Loucy (cell line): ENCODE measurements at regions not wholly inside any gene's neighbourhood (a gene's known extent, or its start where the extent isn't known, plus 50 kb on each side); places are given as distances from the start of the nearest gene placed in this dataset.

Experiments
- H2AFZ ChIP-seq: fragments of 200-600 bp; sonication (generic); 2 replicates; pipeline ENCODE4 v1.6.0; 2016; ENCODE audit warnings: antibody characterized with exemption, mild to moderate bottlenecking, low read length, moderate library complexity
- H3F3A ChIP-seq: fragments of 200-600 bp; 2 replicates; pipeline ENCODE4 v1.6.0; 2016; ENCODE audit warnings: antibody characterized with exemption, low read depth, mild to moderate bottlenecking
- H3K27me3 ChIP-seq: fragments of 200-600 bp; sonication (generic); 2 replicates; pipeline ENCODE4 v1.6.1; 2014; ENCODE audit warnings: low read length, mild to moderate bottlenecking; ENCODE audit not compliant: insufficient read depth, poor library complexity, severe bottlenecking
- H3K36me3 ChIP-seq: fragments of 200-600 bp; sonication (generic); 2 replicates; pipeline ENCODE4 v1.6.1; 2016; ENCODE audit warnings: low read length; ENCODE audit not compliant: insufficient read depth
- H3K4me1 ChIP-seq: fragments of 200-600 bp; sonication (generic); 2 replicates; pipeline ENCODE4 v1.5.1; 2014; ENCODE audit warnings: low read length, mild to moderate bottlenecking; ENCODE audit not compliant: insufficient read depth, poor library complexity, severe bottlenecking
- H3K4me2 ChIP-seq: fragments of 200-600 bp; sonication (generic); 2 replicates; pipeline ENCODE4 v1.6.0; 2014; ENCODE audit warnings: antibody characterized with exemption, low read length, low read depth, mild to moderate bottlenecking; ENCODE audit not compliant: poor library complexity, severe bottlenecking
- H3K4me3 ChIP-seq: fragments of 200-600 bp; sonication (generic); 2 replicates; pipeline ENCODE4 v1.5.1; 2014; ENCODE audit warnings: low read length, mild to moderate bottlenecking, mixed read lengths; ENCODE audit not compliant: poor library complexity, severe bottlenecking
- H3K79me2 ChIP-seq: fragments of 200-600 bp; sonication (generic); 2 replicates; pipeline ENCODE4 v1.6.1; 2014; ENCODE audit warnings: low read length; ENCODE audit not compliant: insufficient read depth
- H3K9ac ChIP-seq: fragments of 200-600 bp; sonication (generic); 2 replicates; pipeline ENCODE4 v1.6.0; 2014; ENCODE audit warnings: mild to moderate bottlenecking, low read depth, low read length, moderate library complexity; ENCODE audit not compliant: poor library complexity, severe bottlenecking
- H3K9me2 ChIP-seq: fragments of 200-600 bp; sonication (generic); replicated peaks from 2 replicates; pipeline ENCODE4 v1.6.1; 2016; ENCODE audit warnings: low read depth, low read length, mixed read lengths
- H3K9me3 ChIP-seq: fragments of 200-600 bp; sonication (generic); 2 replicates; pipeline ENCODE4 v1.6.1; 2014; ENCODE audit warnings: mild to moderate bottlenecking, antibody characterized with exemption, low read length, low read depth; ENCODE audit not compliant: insufficient read depth
- H4K20me1 ChIP-seq: fragments of 200-600 bp; sonication (generic); 2 replicates; pipeline ENCODE4 v1.6.0; 2014; ENCODE audit warnings: antibody characterized with exemption, low read length, mild to moderate bottlenecking; ENCODE audit not compliant: insufficient read depth, poor library complexity, severe bottlenecking
- EZH2phosphoT487 ChIP-seq: fragments of 200-600 bp; IDR thresholded peaks from 2 replicates; pipeline ENCODE4 v1.6.1; 2018; ENCODE audit warnings: antibody characterized with exemption, mild to moderate bottlenecking, moderate library complexity, borderline replicate concordance
- TF ChIP-seq, protein P1 (sequence below): fragments of 200-600 bp; sonication (generic); conservative IDR thresholded peaks from 2 replicates; pipeline ENCODE4 v1.5.1; 2014; ENCODE audit warnings: mild to moderate bottlenecking, antibody characterized with exemption, low read length

DNA sequence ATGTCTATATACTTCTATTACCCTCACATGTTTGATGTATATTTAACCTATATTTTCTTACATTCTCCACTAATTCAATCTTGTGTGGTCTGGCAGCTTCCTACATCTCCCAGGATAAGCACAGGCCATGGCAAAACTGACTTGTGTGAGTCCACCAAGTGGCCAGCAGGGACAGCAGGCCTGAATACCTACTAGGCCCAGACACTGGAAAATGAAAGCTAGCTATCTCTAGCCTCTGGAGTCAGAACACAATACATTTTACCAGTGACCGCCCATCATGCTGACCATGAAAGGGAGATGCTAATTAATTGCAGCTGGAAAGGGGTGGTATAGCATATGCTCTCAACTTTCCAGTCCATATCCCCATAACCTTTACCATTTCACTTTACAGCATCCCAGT lies 132.3 kb downstream of the PCTP start:
- TF ChIP-seq EZH2phosphoT487, result no peak
- TF ChIP-seq, protein P1, sequence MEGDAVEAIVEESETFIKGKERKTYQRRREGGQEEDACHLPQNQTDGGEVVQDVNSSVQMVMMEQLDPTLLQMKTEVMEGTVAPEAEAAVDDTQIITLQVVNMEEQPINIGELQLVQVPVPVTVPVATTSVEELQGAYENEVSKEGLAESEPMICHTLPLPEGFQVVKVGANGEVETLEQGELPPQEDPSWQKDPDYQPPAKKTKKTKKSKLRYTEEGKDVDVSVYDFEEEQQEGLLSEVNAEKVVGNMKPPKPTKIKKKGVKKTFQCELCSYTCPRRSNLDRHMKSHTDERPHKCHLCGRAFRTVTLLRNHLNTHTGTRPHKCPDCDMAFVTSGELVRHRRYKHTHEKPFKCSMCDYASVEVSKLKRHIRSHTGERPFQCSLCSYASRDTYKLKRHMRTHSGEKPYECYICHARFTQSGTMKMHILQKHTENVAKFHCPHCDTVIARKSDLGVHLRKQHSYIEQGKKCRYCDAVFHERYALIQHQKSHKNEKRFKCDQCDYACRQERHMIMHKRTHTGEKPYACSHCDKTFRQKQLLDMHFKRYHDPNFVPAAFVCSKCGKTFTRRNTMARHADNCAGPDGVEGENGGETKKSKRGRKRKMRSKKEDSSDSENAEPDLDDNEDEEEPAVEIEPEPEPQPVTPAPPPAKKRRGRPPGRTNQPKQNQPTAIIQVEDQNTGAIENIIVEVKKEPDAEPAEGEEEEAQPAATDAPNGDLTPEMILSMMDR, result no peak; the same call in 1 of the 2 replicates
- no peak overlapping the region for H3K4me2 ChIP-seq
- no peak overlapping the region for H3K9ac ChIP-seq
- no peaks in the 10 kb centered on the region for H3K9me3 ChIP-seq
- no peaks in the 10 kb centered on the region for H3K79me2 ChIP-seq
- H3K9me2 ChIP-seq, result no peaks in the 10 kb centered on the region
- H2AFZ ChIP-seq, result no peak overlapping the region
- no peaks in the 10 kb centered on the region for H3F3A ChIP-seq
- no peaks in the 10 kb centered on the region for H3K27me3 ChIP-seq
- H3K36me3 ChIP-seq, result no peaks in the 10 kb centered on the region
- no peaks in the 10 kb centered on the region for H3K4me1 ChIP-seq
- no peaks in the 10 kb centered on the region for H4K20me1 ChIP-seq
- H3K4me3 ChIP-seq, result no peak overlapping the region

- H3K27me3 ChIP-seq, result no peaks in the 10 kb centered on the region
- no peaks in the 10 kb centered on the region for H4K20me1 ChIP-seq
- no peaks in the 10 kb centered on the region for H3K9me3 ChIP-seq
- H3K4me1 ChIP-seq, result no peaks in the 10 kb centered on the region
- H3K4me3 ChIP-seq, result no peak overlapping the region
- H3F3A ChIP-seq, result no peaks in the 10 kb centered on the region
- no peak overlapping the region for H2AFZ ChIP-seq
- no peaks in the 10 kb centered on the region for H3K36me3 ChIP-seq
- H3K4me2 ChIP-seq, result no peak overlapping the region
- H3K9me2 ChIP-seq, result no peaks in the 10 kb centered on the region
- TF ChIP-seq, protein P1, result no peak
- TF ChIP-seq EZH2phosphoT487, result no peak
- no peak overlapping the region for H3K9ac ChIP-seq
- no peaks in the 10 kb centered on the region for H3K79me2 ChIP-seq
Measured at GRCh38 chr17:55887531-55887930, 136.7 kb downstream of the PCTP start.

DNA sequence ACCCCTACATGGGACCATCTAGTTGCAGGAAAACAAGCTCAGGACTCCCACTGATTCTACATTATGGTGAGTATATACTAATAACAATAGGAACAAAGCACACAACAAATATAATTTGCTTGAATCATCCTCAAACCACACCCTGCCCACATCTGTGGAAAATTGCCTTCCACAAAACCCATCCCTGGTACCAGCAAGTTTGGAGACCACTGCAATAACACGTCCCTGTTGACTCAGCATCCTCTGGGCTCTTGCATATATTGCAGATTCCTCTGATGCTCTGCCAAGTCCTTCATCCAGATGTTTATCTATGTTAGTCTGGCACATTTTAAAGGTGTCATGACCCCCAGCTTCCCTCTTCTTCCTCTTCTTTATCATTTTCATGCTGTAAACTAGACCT lies 138.4 kb downstream of the PCTP start:
- Histone ChIP-seq H4K20me1 (no peaks in the 10 kb centered on the region), H3K79me2 (no peaks in the 10 kb centered on the region), H3K4me1 (no peaks in the 10 kb centered on the region)

More for the DNA sequence above, 138.4 kb downstream of the PCTP start:
- Histone ChIP-seq H3K4me3 (no peak overlapping the region), H3K9me2 (no peaks in the 10 kb centered on the region), H2AFZ (no peak overlapping the region), H3K9me3 (no peaks in the 10 kb centered on the region), H3K36me3 (no peaks in the 10 kb centered on the region), H3K9ac (no peak overlapping the region), H3K4me2 (no peak overlapping the region), H3K27me3 (no peaks in the 10 kb centered on the region), H3F3A (no peaks in the 10 kb centered on the region)
- TF ChIP-seq EZH2phosphoT487, result no peak
- TF ChIP-seq, protein P1, result no peak
